ENCODE measurements at regions not wholly inside any gene's neighbourhood (a gene's known extent, or its start where the extent isn't known, plus 50 kb on each side); places are given as distances from the start of the nearest gene placed in this dataset.
"Not testable (repeated sequence)": the region's sequence is repeated elsewhere in the genome, so short reads cannot be mapped to it uniquely, and the experiment has no call there.

- no peak for DNase-seq
These were observed 54.2 kb downstream of the MSX1 start for GRCh38 chr4:4913628-4914027.

- DNase-seq: no peak
These were observed 54.8 kb downstream of the MSX1 start for GRCh38 chr4:4914059-4914820.

- no peak for DNase-seq
These were observed 55.7 kb downstream of the MSX1 start for GRCh38 chr4:4914965-4915845.

GRCh38 chr4:4918067-4918466 lies 58.6 kb downstream of the MSX1 start:
- no peak for DNase-seq

GRCh38 chr4:4919927-4920326 lies 60.5 kb downstream of the MSX1 start:
- no peak for DNase-seq

GRCh38 chr4:4921077-4921476 lies 61.6 kb downstream of the MSX1 start:
- no peak for DNase-seq

- DNase-seq: no peak
These were observed 63.0 kb downstream of the MSX1 start for GRCh38 chr4:4922441-4922840.

- DNase-seq: peak in 1 of 2 donors; percentile 13
These were observed 63.7 kb downstream of the MSX1 start for GRCh38 chr4:4923201-4923600.

GRCh38 chr4:4930677-4931076 lies 71.2 kb downstream of the MSX1 start:
- no peak for DNase-seq

GRCh38 chr4:4935974-4936373 lies 76.5 kb downstream of the MSX1 start:
- DNase-seq: no peak

- no peak for DNase-seq
These were observed 78.5 kb downstream of the MSX1 start for GRCh38 chr4:4937926-4938325.

- no peak for DNase-seq
These were observed 77.5 kb downstream of the CYTL1 start for GRCh38 chr4:4941751-4942150.

GRCh38 chr4:4942658-4943057 lies 76.6 kb downstream of the CYTL1 start:
- DNase-seq: no peak

GRCh38 chr4:4945021-4945420 lies 74.2 kb downstream of the CYTL1 start:
- DNase-seq: no peak

- no peak for DNase-seq
These were observed 73.4 kb downstream of the CYTL1 start for GRCh38 chr4:4945829-4946228.

- DNase-seq: no peak
These were observed 72.8 kb downstream of the CYTL1 start for GRCh38 chr4:4946416-4946815.

GRCh38 chr4:4947721-4948120 lies 71.5 kb downstream of the CYTL1 start:
- no peak for DNase-seq

- no peak for DNase-seq
These were observed 70.9 kb downstream of the CYTL1 start for GRCh38 chr4:4948370-4948769.

- no peak for DNase-seq
These were observed 68.5 kb downstream of the CYTL1 start for GRCh38 chr4:4950561-4951290.

- DNase-seq: no peak
These were observed 67.0 kb downstream of the CYTL1 start for GRCh38 chr4:4952273-4952672.

GRCh38 chr4:4959344-4960074 lies 59.7 kb downstream of the CYTL1 start:
- not testable (repeated sequence) for DNase-seq

- no peak for DNase-seq
These were observed 58.7 kb downstream of the CYTL1 start for GRCh38 chr4:4960574-4960973.

- DNase-seq: no peak
These were observed 57.3 kb downstream of the CYTL1 start for GRCh38 chr4:4961936-4962335.

Measured in inflammatory macrophage treated with lipopolysaccharide for 1 hour (primary cell).